ENCODE measurements at regions not wholly inside any gene's neighbourhood (a gene's known extent, or its start where the extent isn't known, plus 50 kb on each side); places are given as distances from the start of the nearest gene placed in this dataset.

DNA sequence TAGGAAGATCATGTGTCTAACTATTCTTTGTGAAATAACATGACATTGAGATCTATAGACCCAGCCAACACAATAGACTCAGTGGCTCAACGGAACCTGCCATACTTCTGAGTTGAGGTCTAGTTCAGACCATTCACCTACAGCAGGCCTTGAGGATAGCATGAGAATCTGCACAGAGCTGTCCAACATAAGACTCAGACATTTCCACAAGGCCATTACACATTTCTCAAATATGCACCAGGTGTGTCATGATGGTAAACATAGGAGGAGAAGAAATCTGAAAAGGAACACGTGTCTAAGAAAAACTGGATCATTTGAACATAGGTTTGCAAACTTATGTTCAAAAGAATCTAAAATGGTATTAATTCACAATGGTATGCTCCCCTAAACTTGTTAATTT, 421.4 kb downstream of the SLITRK6 start:
- no peak overlapping the region for H3K27ac ChIP-seq
- WGBS, 3 donors, result 44 to 81% (median 69%) methylated on average over 2 of the region's 2 CpGs
- intact Hi-C loops (cut with DNase I), result no loop called here

DNA sequence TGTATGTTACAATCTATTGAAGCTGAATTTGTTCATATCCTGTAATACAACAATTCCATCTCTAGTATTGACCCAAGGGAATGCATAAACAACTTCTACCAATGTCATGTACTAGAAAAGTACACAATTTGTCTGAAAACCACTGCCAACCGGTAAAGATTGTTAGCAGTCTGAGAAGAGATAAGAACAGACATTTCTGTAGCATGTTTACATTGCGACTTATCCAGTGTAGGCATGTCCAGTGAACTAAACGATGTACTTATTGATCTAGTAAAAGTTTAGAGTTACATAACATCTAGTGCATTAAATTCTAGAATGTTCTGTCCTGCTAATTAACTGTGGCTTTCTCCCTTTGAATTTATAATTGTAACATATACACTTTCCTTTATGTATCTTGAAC, 425.9 kb downstream of the SLITRK6 start:
- intact Hi-C loops (cut with DNase I), result no loop called here
- H3K27ac ChIP-seq, result no peak overlapping the region
- 46 to 60% (median 53%) methylated on average over 3 of the region's 3 CpGs for WGBS, 3 donors
- no peak for DNase-seq
- H3K9me3 ChIP-seq, result no peaks in the 10 kb centered on the region
- TF ChIP-seq EP300 (IDR thresholded peaks at IDR 0.05), result no peak
- no peak for TF ChIP-seq POLR2A (IDR thresholded peaks at IDR 0.05)
- TF ChIP-seq, protein P1, sequence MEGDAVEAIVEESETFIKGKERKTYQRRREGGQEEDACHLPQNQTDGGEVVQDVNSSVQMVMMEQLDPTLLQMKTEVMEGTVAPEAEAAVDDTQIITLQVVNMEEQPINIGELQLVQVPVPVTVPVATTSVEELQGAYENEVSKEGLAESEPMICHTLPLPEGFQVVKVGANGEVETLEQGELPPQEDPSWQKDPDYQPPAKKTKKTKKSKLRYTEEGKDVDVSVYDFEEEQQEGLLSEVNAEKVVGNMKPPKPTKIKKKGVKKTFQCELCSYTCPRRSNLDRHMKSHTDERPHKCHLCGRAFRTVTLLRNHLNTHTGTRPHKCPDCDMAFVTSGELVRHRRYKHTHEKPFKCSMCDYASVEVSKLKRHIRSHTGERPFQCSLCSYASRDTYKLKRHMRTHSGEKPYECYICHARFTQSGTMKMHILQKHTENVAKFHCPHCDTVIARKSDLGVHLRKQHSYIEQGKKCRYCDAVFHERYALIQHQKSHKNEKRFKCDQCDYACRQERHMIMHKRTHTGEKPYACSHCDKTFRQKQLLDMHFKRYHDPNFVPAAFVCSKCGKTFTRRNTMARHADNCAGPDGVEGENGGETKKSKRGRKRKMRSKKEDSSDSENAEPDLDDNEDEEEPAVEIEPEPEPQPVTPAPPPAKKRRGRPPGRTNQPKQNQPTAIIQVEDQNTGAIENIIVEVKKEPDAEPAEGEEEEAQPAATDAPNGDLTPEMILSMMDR (IDR thresholded peaks at IDR 0.05), result no peak
- H3K27me3 ChIP-seq, result no peaks in the 10 kb centered on the region
- H3K4me3 ChIP-seq, result no peak overlapping the region
- H3K36me3 ChIP-seq, result no peaks in the 10 kb centered on the region
- H3K4me1 ChIP-seq (ENCODE audit: insufficient read depth), result no peaks in the 10 kb centered on the region

More for the DNA sequence above, 421.4 kb downstream of the SLITRK6 start:
- no peak for DNase-seq
- no peaks in the 10 kb centered on the region for H3K4me1 ChIP-seq (ENCODE audit: insufficient read depth)
- H3K36me3 ChIP-seq, result no peaks in the 10 kb centered on the region
- H3K4me3 ChIP-seq, result no peak overlapping the region
- H3K27me3 ChIP-seq, result no peaks in the 10 kb centered on the region
- no peaks in the 10 kb centered on the region for H3K9me3 ChIP-seq
- TF ChIP-seq EP300 (IDR thresholded peaks at IDR 0.05) (no peak), POLR2A (IDR thresholded peaks at IDR 0.05) (no peak)
- TF ChIP-seq, protein P1 (IDR thresholded peaks at IDR 0.05), result no peak

- DNase-seq, result no peak
- Histone ChIP-seq H3K27ac (no peak overlapping the region), H3K9me3 (no peaks in the 10 kb centered on the region), H3K4me3 (no peak overlapping the region), H3K4me1 (ENCODE audit: insufficient read depth) (no peaks in the 10 kb centered on the region), H3K27me3 (no peaks in the 10 kb centered on the region), H3K36me3 (no peaks in the 10 kb centered on the region)
- intact Hi-C loops (cut with DNase I), result no loop called here
- TF ChIP-seq EP300 (IDR thresholded peaks at IDR 0.05), result no peak
- TF ChIP-seq POLR2A (IDR thresholded peaks at IDR 0.05), result no peak
- TF ChIP-seq, protein P1 (IDR thresholded peaks at IDR 0.05), result no peak
Observed at GRCh38 chr13:85371254-85371653, 428.0 kb downstream of the SLITRK6 start.

DNA sequence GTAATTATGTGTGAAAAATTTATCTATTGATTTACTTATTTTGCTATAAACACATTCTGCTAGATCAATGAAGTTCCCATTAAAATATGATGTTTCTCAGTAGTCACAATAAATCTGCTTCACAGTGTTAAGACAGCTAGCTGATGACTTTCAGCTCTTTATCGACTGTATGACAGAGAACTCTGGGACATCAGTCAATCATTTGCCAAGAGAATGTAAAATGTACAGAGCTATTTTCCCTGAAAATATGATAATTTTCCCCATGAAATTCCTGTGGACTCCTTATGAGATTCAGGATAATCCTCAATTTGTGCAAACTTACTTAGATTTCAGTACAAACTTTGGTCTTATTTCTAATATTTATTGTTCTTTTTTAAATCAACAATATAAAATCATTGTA, 430.5 kb downstream of the SLITRK6 start:
- WGBS, 3 donors, result 84 to 100% (median 95%) methylated on average over 1 of the region's 1 CpG
- intact Hi-C loops (cut with DNase I), result no loop called here

More for the DNA sequence above, 430.5 kb downstream of the SLITRK6 start:
- H3K27me3 ChIP-seq, result no peaks in the 10 kb centered on the region
- H3K27ac ChIP-seq, result no peak overlapping the region
- no peak for DNase-seq
- H3K4me1 ChIP-seq (ENCODE audit: insufficient read depth), result no peaks in the 10 kb centered on the region
- TF ChIP-seq POLR2A (IDR thresholded peaks at IDR 0.05), result no peak
- TF ChIP-seq EP300 (IDR thresholded peaks at IDR 0.05), result no peak
- TF ChIP-seq, protein P1 (IDR thresholded peaks at IDR 0.05), result no peak
- no peak overlapping the region for H3K4me3 ChIP-seq
- no peaks in the 10 kb centered on the region for H3K9me3 ChIP-seq
- no peaks in the 10 kb centered on the region for H3K36me3 ChIP-seq
